GM18868 (cell line): ENCODE measurements at regions not wholly inside any gene's neighbourhood (a gene's known extent, or its start where the extent isn't known, plus 50 kb on each side); places are given as distances from the start of the nearest gene placed in this dataset.

Source experiments
- ATAC-seq: cut with Tn5 transposase; IDR thresholded peaks from one replicate; pipeline ENCODE4 v1.9.1; 2021; ENCODE audit warnings: mild to moderate bottlenecking, moderate library complexity; ENCODE audit not compliant: unreplicated experiment

DNA sequence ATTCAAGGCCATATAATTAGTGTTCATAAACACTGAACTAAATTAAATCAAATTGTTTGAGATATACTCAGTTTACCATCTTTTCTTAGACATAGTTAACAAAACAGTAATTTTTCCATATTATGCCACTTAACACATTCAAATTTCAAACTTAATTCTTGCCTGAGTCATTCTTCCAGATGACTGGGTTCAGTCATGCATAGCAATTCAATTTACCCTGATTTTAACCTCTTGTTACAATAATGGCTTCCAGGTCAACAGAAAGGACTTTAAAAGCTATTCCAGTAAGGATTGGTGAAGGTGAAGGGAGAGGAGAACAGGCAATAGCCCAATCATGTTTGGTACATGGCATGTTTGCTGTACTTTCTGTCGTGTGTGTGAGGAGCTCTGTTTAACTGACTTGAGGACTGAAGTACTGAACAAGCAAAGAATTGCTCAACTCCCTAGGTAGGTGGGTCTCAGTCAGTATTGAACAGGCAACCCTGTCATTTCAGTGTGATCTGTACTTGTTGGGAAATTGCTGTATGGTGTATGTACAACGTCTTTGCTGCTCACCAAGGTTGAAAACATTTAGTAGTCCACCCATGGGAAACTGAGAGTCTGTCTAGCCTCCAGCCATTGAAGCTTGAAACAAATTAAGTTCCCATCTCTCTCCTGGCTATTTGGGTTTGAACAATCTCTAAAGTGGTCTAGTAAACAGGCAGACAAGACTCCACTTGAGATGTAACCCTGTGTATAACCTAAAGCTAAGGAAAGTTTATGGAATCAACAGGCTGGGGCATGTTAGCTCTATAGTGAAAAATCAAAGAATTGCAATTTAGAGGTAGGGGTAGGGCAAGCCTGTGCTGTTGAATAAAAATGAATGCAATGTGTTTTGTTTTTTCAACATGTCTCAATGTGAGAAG lies 327.2 kb downstream of the BTG1 start:
- no peak for ATAC-seq

DNA sequence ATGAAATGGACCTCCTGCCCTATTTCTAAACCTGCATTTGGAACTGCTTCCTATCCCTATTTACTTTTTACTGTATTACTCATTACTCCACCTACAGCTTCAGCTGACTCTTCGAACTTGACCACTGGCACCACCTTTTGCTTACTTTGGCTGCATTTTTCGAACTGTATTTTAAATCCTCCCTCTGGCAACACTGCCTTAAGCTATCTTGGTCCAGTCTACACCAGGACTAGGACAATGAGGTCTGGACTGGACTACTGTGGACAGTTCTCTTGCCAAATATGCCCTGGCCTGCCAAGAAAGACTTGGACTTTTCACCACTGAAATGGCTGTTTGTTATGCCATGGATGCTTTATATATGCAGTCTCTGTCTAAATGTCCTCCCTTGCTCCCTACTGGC lies 328.1 kb downstream of the BTG1 start:
- no peak for ATAC-seq

DNA sequence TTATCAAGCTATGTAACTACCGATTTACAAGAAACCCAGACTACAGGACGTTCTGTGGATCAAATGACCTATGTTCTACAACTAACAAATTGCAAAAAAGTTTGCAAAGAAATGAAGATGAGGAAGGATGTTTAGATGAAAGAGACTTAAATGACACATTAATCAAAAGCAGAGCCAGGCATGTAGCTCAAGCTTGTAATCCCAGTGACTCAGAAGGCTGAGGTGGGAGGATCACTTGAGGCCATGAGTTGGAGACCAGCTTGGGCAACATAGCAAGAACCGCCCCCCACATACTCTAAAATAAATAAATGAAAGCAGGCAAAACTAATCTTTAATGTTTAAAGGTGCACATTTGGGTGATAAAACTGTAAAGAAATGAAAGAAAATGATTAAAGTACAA lies 331.9 kb downstream of the BTG1 start:
- no peak for ATAC-seq

DNA sequence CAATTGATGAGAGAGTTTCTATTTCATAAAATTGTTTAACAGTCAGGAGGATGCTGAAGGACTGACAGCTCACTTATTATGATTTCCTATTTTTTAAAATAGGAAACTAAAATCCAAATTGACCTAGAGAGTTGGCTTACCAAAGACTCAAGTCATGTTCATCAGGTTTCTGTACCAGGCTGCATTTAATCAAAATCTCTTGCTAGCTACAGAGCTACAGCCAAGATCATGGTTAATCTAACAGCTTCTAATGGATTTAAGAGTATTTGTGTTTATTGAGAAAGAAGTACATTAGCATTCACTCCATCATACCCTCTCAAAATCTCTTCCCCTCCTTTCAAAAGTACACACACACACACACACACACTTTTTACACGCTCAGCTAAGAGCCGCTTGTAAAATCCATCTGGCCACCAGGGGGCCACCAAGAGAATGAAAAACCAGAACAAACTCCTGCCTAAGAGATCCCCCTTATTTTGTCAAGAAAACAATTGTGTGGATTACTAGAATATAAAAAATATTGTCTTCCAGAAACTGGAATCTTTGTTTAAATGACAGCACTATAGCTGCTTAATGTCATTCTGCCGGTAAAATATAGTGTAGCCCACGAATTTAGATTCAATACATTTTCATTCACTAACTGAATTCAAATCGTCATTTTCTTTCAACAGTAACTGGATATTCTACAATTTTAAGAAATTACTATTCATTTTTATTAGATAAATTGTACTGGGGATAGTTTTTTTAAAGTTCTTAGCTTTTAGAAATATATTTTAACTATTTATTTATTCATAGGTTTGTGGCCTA lies 334.0 kb downstream of the BTG1 start:
- peak; percentile 83 for ATAC-seq

DNA sequence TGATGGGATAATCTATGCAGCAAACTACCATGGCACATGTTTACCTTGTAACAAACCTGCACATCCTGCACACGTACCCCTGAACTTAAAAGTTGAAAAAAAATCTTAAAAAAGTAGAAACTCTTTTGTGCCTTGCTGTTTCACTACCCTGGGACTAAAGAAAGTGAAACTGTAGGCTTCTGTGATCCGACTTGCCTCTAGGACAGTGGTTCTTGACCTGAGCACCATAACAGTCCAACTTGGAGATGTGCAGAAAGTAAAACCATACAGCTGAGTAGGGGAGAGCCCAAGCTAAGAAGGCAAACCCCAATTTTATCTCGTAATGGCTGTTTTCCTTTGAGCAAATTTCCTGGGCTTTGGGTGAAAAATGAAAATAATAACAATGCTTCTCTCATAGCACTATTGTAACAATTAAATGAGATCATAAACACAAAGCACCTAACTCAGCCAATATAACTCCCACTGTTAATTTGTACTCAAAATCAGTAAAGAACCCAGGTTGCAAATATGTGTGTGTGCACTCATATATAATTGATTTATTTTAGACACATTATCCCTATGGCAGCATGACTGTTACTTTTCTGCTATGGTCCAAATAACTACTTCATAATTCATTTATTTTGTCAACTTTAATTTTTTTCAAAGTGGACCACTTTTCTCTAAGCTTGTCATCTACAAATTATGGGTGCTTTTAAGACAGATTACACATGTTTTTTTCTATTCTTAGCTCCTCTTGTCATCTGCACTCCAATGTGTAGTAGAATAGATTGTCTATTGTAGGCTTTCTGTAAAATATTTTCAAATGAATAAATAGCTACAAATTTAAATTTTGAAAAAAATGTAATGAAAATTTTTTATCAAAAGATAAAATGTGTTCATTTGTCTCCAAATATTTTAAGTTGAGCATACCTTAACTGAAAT lies 334.9 kb downstream of the BTG1 start:
- ATAC-seq, result no peak

DNA sequence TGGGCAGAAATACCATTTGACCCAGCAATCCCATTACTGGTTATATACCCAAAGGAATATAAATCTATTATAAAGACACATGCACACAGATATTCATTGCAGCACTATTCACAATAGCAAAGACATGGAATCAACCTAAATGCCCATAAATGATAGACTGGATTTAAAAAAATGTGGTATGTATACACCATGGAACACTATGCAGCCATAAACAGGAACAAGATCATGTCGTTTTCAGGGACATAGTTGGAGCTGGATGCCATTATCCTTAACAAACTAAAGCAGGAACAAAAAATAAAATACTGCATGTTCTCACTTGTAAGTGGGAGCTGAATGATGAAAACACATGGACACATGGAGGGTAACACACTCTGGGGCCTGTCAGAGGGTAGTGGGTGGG lies 335.6 kb downstream of the BTG1 start:
- ATAC-seq, result no peak

DNA sequence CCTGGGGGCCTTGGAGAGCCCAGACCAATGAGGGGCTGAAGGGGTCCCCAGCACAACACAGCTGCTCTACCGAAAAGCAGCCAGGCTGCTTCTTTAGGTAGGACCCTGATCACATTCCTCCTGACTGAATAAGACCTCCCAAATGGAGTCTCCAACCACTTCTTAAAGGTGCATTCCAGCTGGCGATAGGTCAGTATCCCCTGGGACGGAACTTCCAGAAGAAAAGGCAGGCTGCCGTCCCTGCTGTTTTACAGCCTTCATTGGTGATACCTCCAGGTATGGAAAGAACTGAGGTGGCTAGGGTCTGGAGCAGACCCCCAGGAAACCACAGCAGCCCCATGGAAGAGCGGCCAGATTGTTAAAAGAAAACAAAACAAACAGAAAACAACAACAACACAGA lies 340.6 kb downstream of the BTG1 start:
- ATAC-seq, result no peak

DNA sequence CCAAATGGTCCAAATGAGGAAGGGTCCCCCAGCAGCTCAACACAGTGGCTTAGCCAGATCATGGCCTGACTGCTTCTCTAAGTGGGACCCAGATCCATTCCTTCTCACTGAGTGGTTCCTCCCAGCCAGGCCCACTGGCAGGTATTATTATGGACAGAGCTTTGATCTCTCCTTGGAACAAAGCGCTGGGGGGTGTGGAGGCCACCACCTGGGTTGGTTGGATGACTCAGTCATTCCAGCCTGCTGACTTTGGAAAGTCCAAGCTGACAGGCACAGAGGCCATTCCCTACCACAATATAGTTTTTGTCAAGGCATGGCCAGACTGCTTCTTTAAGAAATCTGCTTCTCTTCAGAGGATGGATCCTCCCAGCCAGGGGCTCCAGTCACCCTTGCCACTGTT lies 341.1 kb downstream of the BTG1 start:
- ATAC-seq, result no peak

DNA sequence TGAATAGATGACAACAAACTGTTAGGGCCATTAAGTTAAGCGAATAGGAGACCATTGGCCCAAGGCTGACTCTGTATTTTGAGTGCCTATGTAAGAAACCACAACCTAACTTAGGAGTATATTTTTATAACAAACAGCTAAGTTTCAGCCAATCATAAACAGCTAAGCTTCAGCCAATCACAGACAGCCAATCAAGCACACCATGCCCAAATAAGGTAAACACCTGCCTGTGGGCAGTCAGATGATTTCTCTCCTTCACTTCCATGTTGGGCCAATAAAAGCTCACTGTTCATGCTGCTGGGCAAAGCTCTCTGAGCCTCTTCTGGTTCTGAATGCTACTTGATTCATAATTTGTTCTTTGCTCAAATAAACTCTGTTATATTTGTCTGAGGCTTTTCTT lies 344.6 kb downstream of the BTG1 start:
- ATAC-seq, result no peak

DNA sequence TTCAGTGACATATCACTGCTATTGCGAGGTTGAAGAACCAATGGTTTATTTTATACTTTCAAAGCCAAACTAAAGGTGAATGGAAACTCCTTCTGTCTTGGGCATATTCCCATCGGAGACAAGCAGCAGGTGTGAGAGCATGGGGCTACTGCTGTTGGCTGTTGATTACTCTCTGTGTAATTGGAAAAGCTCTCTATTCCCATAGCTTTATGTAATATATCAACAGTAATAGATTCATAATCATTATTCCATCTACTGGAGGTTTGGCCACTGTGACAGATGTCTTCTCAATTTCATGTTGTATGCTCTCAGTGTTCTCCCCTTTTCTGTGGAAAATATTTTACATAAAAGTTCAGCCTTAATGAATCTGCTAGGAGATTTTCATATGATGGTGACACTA lies 352.0 kb downstream of the BTG1 start:
- ATAC-seq, result no peak

DNA sequence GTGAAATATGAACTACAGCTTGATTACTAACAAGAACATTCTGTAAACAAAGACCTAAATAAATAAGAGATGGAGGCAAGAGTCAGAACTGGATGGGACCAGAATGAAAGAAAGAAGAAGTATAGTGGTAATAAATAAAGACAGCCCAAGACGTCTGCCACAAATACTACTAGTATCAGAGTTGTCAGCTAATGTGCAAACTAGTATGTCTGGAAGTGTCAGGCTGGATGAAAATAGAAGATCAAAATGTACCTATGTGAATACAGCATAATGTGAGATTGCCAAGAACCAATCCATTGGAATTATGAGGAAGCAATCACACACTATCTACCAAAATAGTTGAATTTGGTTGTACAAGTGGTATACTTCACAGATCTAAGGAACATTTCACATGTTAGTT lies 353.0 kb downstream of the BTG1 start:
- no peak for ATAC-seq

DNA sequence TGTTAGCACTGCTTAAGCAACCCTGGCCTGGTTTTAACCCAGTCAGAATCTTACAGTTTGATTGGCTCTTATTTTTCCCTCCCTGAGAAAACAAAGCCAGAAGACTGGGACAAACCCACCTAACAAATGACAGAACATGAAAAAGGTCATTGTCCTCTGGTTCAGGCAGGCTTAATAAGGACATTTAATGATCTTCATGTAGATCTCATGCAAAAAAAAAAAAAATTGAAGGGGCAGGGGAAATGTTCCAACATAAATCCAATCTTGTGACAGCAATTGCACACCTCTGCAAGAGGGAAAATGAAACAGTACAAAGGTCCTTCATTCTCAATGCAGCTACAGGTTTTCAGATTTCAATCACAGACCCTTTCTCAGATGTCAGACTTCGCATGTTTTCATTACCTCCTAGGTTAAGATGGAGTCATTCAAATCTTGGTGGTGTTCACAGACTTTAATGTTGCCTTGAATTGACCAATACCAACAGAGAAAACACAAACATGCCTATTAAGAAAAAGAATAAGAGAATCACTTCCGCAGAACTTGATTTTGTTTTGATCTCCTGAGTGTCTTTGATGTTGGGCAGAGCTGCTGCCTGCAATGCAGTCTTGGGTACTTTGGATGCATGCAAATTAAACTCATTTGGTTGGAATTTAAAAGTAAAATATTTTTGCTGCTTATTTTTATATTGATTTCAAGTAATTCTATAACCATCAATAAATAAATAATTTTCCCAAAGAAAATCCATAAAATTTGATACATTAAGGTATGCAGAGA lies 359.0 kb downstream of the BTG1 start:
- no peak for ATAC-seq

DNA sequence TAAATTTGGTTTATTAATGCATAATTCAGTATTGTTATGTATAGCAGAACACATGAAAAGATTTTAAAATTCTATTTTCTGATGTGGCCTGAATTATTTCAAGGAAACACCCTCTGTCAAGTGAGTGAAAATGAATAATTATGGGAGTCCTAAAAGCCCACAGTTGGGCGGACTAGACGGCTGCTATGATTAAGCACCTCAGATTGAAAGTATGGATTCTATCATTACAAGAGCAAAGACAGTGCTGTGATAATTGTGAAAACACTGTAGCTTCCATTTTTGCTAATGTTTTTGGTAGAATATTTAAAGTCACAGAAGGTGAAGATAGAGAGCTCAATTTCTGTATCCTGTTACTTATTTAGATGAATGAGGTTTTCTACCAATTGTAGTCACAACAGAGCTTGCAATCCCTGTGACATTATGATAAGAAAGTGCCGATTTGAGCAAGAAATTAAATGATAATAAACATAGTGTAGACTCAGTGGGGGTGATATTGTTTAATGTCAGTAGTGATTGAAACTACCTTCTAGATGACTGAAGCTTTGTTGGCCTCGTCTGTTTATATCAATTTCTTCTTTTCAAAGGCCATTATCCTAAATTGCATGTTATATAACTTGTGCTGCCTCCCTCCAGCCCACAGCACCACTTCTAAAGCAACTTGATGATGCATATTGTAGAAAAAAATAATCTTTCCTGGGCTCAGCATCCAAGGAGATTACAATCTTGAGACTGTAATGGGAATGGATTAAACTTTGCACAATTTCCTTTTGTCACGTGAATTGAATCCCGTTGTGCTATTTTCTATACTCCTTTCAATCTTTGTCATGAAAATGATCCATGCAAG lies 359.8 kb downstream of the BTG1 start:
- no peak for ATAC-seq

DNA sequence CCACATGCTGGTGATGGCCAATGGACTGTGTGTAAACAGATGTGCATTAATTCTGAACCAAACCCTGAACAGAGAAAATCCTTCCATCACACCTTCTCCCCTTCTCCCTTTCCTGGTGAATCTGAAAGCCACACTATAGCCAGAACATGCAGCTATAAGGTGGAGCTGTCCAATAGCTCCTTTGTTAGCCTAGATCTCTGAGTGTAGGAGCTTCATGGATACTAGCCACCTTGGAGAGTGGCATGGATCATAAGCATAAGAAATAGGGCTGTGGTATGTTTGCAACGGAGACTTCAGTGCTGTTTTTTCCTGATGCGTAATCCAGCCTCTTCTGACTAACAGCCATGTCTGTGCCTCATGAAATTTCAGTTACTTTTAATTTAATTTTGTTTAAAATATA lies 364.5 kb downstream of the BTG1 start:
- ATAC-seq, result no peak

DNA sequence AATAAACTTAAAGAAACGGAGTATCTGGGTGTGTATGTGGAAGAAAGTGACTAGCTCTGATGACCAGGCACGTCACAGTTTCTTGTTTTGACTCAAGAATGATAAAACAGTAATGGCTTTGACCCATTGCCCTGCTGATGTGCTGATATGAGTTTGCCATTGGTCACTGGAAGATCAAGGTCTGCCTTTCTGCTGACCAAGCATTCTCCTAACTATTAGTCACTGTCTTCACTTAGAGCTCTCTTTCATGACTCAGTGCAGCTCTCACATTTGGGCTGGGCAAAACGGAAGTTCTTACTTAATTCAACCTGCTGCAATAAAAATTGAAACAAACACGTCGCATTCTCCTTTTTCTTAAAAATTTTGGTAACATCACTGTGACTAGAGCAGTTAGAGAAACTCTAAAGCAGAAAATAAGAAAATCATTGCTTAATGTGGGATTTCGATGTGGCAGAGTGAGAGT lies 366.7 kb downstream of the BTG1 start:
- ATAC-seq, result peak; percentile 95

DNA sequence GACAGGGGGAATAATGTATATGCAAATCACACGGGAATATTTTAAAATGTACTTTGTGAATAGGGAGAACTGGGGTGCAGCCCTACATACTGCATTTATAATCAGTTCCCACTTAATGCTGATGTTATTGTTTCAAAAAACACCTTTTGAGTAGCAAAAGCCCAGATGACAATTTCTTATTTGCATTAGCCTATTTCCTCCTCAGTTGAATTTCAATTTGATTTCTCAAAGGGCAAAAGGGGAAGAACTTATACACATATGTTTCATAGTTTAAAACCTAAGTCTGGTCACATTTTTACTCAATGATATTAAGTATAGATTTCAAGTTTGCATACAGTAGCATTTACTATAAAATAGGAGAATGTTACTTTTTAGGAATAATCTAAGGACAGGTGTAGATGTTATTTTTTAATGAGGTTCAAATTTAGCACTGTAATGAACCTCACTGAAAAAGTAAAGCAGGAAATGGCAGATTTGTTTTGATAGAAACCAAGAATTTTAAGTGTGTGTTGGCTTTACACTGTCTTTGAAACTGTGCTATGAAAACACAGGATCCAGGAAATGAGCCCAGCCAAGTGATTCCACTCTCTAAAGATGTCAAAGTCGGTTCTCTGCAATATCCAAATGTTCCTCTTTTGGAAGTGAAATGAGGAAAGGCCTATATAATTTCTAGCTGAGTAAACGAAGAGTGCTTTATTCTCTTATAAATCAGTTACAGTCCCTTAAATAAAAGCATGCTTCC lies 367.4 kb downstream of the BTG1 start:
- peak; percentile 46 for ATAC-seq

DNA sequence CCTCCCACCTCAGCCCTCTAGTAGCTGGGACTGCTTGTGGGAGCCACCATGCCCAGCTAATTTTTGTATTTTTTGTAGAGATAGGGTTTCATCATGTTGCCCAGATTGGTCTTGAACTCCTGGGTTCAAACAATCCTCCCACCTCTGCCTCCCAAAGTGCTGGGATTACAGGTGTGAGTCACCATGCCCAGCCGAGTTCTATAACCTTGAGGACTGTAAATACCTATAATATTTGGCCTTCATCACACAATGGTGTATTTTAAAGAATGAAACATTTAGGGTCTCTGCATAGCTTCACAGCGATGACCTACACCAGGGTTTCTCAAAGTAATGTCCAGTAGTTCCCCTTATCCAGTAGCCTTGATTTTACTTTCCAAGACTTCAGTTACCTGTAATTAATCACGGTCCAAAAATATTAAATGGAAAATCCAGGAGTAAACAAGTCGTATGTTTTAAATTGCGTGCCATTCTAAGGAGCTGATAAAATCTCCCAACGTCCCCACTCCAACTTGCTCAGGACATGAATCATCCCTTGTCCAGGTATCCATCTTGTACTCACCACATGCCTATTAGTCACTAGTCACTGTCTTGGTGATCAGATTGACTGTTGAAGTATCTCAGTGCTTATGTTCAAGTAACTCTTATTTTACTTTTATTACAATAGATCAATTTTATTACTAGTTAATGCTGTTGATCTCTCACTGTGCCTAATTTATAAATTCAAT lies 368.2 kb downstream of the BTG1 start:
- ATAC-seq, result no peak

DNA sequence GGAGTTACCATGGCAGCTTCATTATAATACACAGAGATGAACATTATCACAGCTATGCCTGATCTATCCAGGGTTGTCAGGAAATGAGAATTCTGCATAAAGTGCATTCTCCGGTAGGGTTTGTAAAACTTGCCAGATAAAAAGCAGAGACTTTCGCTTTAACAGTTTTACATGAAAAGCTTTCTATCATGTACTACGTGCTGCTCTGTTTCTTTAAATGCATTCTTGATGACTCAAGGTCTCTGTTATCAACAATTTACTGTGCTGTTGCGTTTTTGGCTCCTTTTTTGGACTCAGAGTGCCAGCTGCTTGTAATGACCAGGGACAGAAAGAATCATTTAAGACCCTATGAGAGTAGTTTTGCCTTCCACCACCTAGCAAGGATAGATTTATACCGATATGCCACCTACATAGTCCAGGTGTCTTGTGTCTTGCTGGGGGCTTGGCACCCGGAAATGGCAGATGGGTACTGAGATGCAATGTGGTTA lies 371.2 kb downstream of the BTG1 start:
- ATAC-seq, result no peak
